ENCODE measurements at regions not wholly inside any gene's neighbourhood (a gene's known extent, or its start where the extent isn't known, plus 50 kb on each side); places are given as distances from the start of the nearest gene placed in this dataset.
"Not testable (repeated sequence)": the region's sequence is repeated elsewhere in the genome, so short reads cannot be mapped to it uniquely, and the experiment has no call there.

GRCh38 chr15:67920524-67921240 lies 80.8 kb upstream of the RNU6-1 start:
- DNase-seq (ENCODE audit: low spot score): no peak

DNA sequence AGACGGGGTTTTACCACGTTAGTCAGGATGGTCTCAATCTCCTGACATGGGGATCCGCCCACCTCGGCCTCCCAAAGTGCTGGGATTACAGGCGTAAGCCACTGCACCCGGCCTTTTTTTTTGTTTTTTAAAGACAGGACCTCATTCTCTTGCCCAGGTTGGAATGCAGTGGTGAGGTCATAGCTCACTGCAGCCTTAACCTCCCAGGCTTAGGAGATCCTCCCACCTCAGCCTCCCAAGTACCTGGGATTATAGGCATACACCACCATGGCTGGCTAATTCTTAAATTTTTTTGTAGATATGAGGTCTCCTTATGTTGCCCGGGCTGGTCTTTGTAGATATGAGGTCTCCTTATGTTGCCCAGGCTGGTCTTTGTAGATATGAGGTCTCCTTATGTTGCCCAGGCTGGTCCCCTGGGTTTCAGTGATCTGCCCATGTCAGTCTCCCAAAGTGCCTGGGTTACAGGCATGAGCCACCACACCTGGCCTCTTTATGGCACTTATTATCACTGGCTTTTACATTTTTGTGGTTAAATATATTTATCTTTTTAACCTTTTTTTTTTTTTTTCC lies 82.3 kb upstream of the RNU6-1 start:
- DNase-seq (ENCODE audit: low spot score): no peak

GRCh38 chr15:67922971-67923945 lies 83.4 kb upstream of the RNU6-1 start:
- DNase-seq (ENCODE audit: low spot score): no peak

- no peak for DNase-seq (ENCODE audit: low spot score)
These were observed 84.6 kb upstream of the RNU6-1 start for GRCh38 chr15:67924359-67924974.

DNA sequence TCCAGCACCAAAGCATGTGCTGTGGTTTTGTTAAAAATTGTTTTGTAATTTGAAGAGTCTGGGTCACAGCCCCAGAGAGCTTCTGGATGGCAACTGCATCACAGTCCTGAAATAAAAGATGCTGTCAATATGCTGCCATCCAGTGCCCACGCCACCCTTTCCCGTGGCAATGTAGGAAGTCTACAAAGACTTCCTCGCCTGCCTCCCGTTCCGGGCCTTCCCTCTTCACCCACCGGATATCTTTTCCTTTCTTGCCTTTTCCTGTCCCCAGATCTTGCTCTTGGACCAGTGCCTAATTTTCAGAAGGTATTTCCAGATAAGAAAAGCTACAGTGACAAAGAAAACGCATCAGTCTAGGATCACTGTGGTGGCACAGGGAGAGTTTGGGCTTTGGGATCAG lies 85.3 kb upstream of the RNU6-1 start:
- DNase-seq (ENCODE audit: low spot score): no peak

DNA sequence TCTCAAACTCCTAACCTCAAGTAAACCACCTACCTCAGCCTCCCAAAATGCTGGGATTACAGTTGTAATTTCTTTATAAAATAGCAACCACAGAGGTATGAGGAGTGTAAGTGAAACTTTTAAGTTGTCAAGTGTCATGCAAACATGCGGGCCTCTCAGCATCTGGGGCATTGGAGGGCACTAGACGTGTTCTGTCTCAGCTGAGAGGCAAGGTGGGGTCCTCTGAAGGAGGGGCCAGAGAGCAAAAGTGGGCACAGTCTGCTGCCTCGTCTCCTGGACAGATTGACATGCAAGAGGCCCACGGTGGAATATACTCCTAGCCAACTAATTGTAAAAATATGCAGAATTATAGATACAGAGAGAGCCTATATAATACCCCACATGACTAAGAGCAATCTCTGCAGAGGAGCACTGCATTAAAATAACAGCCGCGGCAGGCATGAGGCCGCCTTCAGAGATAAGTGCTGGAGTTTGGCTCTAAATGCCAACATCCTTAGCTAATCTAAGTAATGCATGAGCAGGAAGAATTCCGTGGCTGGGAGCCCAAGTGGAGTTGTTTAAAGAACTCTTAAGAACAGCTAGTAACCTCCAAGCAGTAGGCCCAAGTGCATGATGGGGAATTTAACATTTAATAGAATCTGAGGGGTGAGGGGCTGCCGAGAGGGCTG lies 87.8 kb upstream of the RNU6-1 start:
- peak; percentile 36 for DNase-seq (ENCODE audit: low spot score)

- no peak for DNase-seq (ENCODE audit: low spot score)
These were observed 88.8 kb upstream of the RNU6-1 start for GRCh38 chr15:67928666-67929065.

GRCh38 chr15:67930720-67931119 lies 90.9 kb upstream of the RNU6-1 start:
- DNase-seq (ENCODE audit: low spot score): no peak

DNA sequence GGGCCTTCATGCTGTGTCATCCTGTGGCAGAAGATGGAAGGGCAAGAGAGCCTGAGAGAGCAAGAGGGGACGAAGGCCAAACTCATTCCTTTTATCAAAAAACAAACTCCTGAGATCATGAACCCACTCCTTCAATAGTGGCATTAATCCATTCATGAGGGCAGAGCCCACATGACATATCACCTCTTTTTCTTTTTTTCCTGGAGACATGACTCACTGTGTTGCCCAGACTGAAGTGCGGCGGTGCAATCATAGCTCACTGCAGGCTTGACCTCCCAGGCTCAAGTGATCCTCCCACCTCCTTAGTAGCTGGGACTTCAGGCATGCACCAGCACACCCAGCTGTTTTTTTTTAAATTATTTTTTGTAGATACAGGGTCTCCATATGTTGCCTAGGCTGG lies 92.0 kb upstream of the RNU6-1 start:
- DNase-seq (ENCODE audit: low spot score): no peak

- DNase-seq (ENCODE audit: low spot score): not testable (repeated sequence)
These were observed 94.3 kb upstream of the RNU6-1 start for GRCh38 chr15:67934126-67934525.

- no peak for DNase-seq (ENCODE audit: low spot score)
These were observed 95.4 kb upstream of the RNU6-1 start for GRCh38 chr15:67935244-67935643.

DNA sequence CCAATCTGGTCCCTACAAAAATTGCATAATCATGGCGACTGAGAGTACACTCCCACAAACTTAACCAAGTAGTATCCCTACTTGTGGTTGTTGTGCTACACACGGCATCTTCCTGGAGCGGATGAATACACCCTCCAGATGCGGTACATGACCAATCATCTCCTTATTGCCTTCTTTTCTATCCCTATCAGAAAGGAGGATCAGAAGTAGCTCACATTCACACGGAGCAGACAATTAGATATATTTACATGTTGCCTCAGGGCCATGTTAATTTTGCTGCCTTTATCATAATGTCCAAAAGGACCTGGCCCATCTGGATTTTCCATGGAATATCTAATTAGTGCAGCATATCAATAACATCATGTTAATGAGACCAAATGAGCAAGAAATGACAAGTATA lies 96.4 kb upstream of the RNU6-1 start:
- no peak for DNase-seq (ENCODE audit: low spot score)

DNA sequence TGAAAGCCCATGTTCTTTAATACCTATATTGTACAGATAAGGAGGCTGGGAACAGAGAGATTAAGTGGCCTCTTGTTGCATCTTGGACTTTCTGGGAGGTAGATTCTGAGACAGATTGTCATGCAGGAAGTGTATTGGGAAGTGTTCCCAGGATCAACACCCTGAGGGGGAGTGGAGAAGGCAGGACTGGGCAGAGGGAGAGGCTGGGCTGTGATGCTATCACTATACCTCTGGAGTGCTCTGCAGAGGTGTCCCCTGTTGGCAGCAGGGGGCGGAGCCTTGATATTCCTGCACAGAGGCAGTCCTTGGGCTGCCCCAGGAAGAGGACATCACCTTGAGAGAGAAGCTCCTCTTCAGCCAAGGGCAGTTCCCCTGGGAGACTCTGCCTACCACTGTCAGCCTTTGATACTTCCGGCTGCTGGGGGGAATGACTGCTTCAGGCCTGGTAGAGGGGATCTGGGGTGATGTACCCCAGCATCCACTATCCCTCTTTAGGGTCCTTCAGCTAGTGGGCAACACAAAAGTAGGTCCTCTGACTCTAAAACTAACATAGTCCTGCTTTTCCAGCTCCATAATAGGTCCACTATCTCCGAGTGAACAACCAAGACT lies 97.4 kb upstream of the RNU6-1 start:
- DNase-seq (ENCODE audit: low spot score): no peak

DNA sequence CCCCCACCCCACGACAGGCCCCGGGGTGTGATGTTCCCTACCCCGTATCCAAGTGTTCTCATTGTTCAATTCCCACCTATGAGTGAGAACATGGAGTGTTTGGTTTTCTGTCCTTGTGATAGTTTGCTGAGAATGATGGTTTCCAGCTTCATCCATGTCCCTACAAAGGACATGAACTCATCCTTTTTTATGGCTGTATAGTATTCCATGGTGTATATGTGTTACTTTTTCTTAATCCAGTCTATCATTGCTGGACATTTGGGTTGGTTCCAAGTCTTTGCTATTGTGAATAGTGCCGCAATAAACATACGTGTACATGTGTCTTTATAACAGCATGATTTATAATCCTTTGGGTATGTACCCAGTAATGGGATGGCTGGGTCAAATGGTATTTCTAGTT lies 99.3 kb upstream of the RNU6-1 start:
- not testable (repeated sequence) for DNase-seq (ENCODE audit: low spot score)

GRCh38 chr15:67939588-67940323 lies 99.9 kb upstream of the RNU6-1 start:
- DNase-seq (ENCODE audit: low spot score): not testable (repeated sequence)

DNA sequence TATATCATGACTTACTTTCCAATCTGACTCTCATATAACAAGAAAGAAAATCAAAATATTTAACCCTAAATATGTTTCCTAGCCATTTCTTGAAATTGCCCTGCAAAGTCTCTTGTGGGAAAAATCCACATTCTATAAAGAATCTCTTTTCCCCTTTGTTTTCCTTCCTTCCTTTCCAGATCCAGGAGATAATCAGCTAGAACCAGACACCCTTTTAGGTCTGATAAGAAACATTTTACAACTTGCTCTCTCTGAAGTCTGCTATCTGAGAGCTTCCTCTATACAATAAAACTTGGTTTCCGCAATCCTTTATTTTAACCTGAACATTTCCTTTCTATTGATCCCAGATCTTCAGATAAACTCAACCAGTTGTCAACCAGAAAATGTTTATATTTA lies 100.5 kb upstream of the RNU6-1 start:
- DNase-seq (ENCODE audit: low spot score): no peak

DNA sequence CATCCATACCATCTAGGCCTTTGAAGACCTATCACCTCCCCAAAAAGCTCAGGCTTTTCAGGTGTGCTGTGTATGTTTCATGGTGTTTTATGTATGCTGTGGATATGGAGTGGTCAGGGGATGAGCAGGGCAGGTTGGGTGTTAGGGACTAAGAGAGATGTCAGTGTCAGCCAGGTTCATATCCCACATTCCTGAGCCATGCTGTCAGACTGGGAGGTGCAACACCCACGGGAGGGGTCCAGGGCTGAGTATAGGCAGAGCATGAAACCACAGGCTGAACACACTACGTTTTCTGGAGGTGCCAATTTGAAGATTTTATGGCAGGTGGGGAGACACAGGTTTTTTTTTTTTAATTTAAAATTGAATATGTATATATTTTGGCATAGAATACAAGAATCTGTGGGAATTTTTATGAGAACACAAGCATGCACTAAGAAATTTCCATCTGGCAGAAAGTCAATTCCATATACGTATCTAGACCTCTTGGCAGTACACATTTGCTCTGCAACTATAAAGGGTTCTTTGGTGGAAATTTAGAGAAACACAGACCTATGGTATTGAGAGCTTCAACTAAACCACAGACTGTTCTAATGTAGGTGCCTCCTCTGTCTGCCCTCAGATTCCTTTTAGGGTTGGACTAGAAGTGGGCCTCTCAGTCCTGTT lies 101.9 kb upstream of the RNU6-1 start:
- DNase-seq (ENCODE audit: low spot score): no peak

- no peak for DNase-seq (ENCODE audit: low spot score)
These were observed 103.6 kb upstream of the RNU6-1 start for GRCh38 chr15:67943475-67943874.

DNA sequence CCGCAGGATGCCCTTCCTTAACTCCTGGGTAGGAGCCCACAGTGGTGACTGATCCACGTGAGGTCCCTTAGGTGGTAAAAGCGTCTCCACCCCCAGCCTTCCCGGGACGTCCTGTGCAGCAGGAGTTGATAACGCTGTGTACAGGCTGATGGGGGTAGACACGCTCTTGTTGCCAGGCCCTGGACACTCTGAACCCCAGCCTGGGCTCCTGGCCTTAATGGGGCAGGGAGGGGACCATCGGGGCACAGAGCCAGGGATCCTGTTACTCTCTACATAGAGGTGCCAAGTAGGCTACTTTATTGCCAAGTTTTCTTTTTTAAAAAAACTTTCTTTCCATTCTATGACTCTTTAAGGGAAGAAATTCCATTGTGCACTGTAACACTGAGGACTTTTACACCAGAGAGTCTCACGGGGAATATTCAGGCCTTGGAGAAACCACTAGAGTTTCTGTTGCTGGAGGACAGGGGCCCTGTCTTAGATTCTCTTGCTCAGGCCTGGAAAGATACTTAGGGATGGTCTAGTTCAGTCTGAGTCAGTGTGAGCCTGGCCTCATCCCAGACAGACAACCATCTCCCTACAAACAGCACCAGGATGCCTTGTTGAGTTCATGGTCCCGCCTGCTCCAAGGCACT lies 104.3 kb upstream of the RNU6-1 start:
- no peak for DNase-seq (ENCODE audit: low spot score)

GRCh38 chr15:67945131-67945530 lies 105.3 kb upstream of the RNU6-1 start:
- no peak for DNase-seq (ENCODE audit: low spot score)

All from GM03348 (cell line).